22Rv1 (cell line): ENCODE measurements at regions not wholly inside any gene's neighbourhood (a gene's known extent, or its start where the extent isn't known, plus 50 kb on each side); places are given as distances from the start of the nearest gene placed in this dataset.

Source experiments
- ZFX ChIP-seq: fragments of 450-650 bp; IDR thresholded peaks from 2 replicates; pipeline ENCODE4 v1.6.1; 2017; ENCODE audit warnings: antibody characterized with exemption, borderline replicate concordance
- TF ChIP-seq, protein P1 (sequence below): fragments of 450-650 bp; IDR thresholded peaks from 2 replicates; pipeline ENCODE4 v1.5.1; 2017; ENCODE audit warnings: mild to moderate bottlenecking

DNA sequence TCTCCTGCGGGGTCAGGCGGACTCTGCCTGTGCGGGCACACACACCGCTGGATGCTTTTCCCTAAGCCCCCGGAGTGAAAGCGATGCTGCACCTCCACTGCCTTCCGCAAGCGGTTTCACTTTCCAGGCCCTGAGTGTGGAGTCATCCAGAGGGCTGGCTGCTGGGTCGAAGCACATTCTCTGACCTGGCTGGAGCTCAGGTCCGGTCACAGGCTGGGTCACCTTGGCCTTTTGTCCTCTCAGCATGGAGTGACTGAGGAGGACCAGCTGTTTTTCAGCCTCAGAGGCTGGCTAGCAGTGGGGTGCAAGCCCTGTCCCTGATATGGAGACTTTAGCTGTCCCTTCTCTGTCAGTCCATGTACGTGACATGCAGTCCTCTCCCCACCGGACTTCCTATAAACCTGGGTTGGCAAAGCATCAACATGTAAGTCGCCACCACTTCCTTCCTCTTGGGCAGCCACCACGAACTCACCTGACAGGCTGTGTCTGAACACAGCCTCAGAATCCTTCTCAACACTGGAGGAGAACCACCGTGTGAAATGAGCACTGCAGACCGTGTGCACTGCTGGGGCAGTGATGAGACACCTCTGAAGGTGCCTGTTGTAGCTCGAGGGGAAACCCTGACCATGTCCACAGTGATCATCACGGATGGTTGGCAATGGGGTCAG lies 51.3 kb downstream of the GADD45G start:
- TF ChIP-seq, protein P1, sequence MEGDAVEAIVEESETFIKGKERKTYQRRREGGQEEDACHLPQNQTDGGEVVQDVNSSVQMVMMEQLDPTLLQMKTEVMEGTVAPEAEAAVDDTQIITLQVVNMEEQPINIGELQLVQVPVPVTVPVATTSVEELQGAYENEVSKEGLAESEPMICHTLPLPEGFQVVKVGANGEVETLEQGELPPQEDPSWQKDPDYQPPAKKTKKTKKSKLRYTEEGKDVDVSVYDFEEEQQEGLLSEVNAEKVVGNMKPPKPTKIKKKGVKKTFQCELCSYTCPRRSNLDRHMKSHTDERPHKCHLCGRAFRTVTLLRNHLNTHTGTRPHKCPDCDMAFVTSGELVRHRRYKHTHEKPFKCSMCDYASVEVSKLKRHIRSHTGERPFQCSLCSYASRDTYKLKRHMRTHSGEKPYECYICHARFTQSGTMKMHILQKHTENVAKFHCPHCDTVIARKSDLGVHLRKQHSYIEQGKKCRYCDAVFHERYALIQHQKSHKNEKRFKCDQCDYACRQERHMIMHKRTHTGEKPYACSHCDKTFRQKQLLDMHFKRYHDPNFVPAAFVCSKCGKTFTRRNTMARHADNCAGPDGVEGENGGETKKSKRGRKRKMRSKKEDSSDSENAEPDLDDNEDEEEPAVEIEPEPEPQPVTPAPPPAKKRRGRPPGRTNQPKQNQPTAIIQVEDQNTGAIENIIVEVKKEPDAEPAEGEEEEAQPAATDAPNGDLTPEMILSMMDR: no peak
- TF ChIP-seq ZFX: no peak
